HepG2 (cell line): ENCODE measurements at regions not wholly inside any gene's neighbourhood (a gene's known extent, or its start where the extent isn't known, plus 50 kb on each side); places are given as distances from the start of the nearest gene placed in this dataset.
A peak's percentile ranks its signal among the peaks of the same experiment; 100 is the strongest.

Source experiments
- CCDC6 ChIP-seq: sonication (generic); formaldehyde crosslinking; IDR thresholded peaks from 2 replicates; pipeline ENCODE4 v1.8.1; 2022; ENCODE audit warnings: mild to moderate bottlenecking, missing genetic modification reagents, moderate library complexity
- FOXJ3 ChIP-seq: sonication (generic); formaldehyde crosslinking; IDR thresholded peaks from 2 replicates; pipeline ENCODE4 v1.4.0; 2020; ENCODE audit warnings: missing genetic modification reagents, mild to moderate bottlenecking, borderline replicate concordance
- KLF16 ChIP-seq, 2 experiments: sonication (generic) in 1 of 2; formaldehyde crosslinking in 1 of 2; IDR thresholded peaks; 2 replicates each; pipeline versions ENCODE4 v1.6.1 to v1.8.0; 2016 to 2023; ENCODE audit warnings: missing genetic modification reagents in 2 of 2, missing compliant biosample characterization in 1 of 2
- MXD4 ChIP-seq: IDR thresholded peaks from 2 replicates; pipeline ENCODE4 v1.6.1; 2016; ENCODE audit warnings: mild to moderate bottlenecking, missing biosample characterization, missing genetic modification reagents
- NFIC ChIP-seq: IDR thresholded peaks from 2 replicates; pipeline ENCODE4 v1.6.1; 2012; ENCODE audit warnings: mild to moderate bottlenecking, low read length, inconsistent platforms
- PAX8 ChIP-seq: sonication (generic); formaldehyde crosslinking; IDR thresholded peaks from 2 replicates; pipeline ENCODE4 v1.8.0; 2022; ENCODE audit warnings: mild to moderate bottlenecking, missing genetic modification reagents, borderline replicate concordance
- RFX5 ChIP-seq: IDR thresholded peaks from 2 replicates; pipeline ENCODE4 v1.6.1; 2011; ENCODE audit warnings: low read depth, low read length, improper control_type of control experiment
- TMF1 ChIP-seq: sonication (generic); formaldehyde crosslinking; IDR thresholded peaks from 2 replicates; pipeline ENCODE4 v1.8.1; 2022; ENCODE audit warnings: low read depth, missing genetic modification reagents
- ZBTB1 ChIP-seq: sonication (generic); formaldehyde crosslinking; IDR thresholded peaks from 2 replicates; pipeline ENCODE4 v1.4.0; 2020; ENCODE audit warnings: missing genetic modification reagents, borderline replicate concordance
- ZFX ChIP-seq: sonication (generic); formaldehyde crosslinking; IDR thresholded peaks from 2 replicates; pipeline ENCODE4 v1.4.0; 2020; ENCODE audit warnings: mild to moderate bottlenecking, low read depth, missing genetic modification reagents, moderate library complexity
- ZMAT3 ChIP-seq: sonication (generic); formaldehyde crosslinking; conservative IDR thresholded peaks from 2 replicates; pipeline ENCODE4 v1.7.0; 2021; ENCODE audit warnings: missing genetic modification reagents
- ZNF136 ChIP-seq: sonication (generic); formaldehyde crosslinking; IDR thresholded peaks from 2 replicates; pipeline ENCODE4 v1.8.1; 2022; ENCODE audit warnings: low read depth, mild to moderate bottlenecking, moderate library complexity, missing genetic modification reagents
- ZNF138 ChIP-seq: sonication (generic); formaldehyde crosslinking; IDR thresholded peaks from 2 replicates; pipeline ENCODE4 v1.5.0; 2020; ENCODE audit warnings: mild to moderate bottlenecking, low read depth, missing genetic modification reagents
- ZNF296 ChIP-seq: sonication (generic); formaldehyde crosslinking; conservative IDR thresholded peaks from 2 replicates; pipeline ENCODE4 v1.5.0; 2020; ENCODE audit warnings: mild to moderate bottlenecking, missing genetic modification reagents
- ZNF512 ChIP-seq: sonication (generic); formaldehyde crosslinking; IDR thresholded peaks from 2 replicates; pipeline ENCODE4 v1.4.0; 2020; ENCODE audit warnings: mild to moderate bottlenecking, missing genetic modification reagents
- ZNF550 ChIP-seq: sonication (generic); formaldehyde crosslinking; IDR thresholded peaks from 2 replicates; pipeline ENCODE4 v1.4.0; 2020; ENCODE audit warnings: mild to moderate bottlenecking, missing genetic modification reagents, borderline replicate concordance
- ZNF883 ChIP-seq: sonication (generic); formaldehyde crosslinking; IDR thresholded peaks from 2 replicates; pipeline ENCODE4 v1.5.1; 2020; ENCODE audit warnings: mild to moderate bottlenecking, missing genetic modification reagents; ENCODE audit errors: not compliant biosample characterization
- ZSCAN20 ChIP-seq: sonication (generic); formaldehyde crosslinking; IDR thresholded peaks from 2 replicates; pipeline ENCODE4 v1.4.0; 2020; ENCODE audit warnings: missing genetic modification reagents, mild to moderate bottlenecking, borderline replicate concordance
- TF ChIP-seq, protein P1 (sequence below): sonication (generic); formaldehyde crosslinking; IDR thresholded peaks from 2 replicates; pipeline ENCODE4 v1.4.0; 2020; ENCODE audit warnings: missing genetic modification reagents, borderline replicate concordance
- TF ChIP-seq, protein P2 (sequence below): sonication (generic); formaldehyde crosslinking; IDR thresholded peaks from 2 replicates; pipeline ENCODE4 v1.4.0; 2020; ENCODE audit warnings: mild to moderate bottlenecking, missing genetic modification reagents, borderline replicate concordance

DNA sequence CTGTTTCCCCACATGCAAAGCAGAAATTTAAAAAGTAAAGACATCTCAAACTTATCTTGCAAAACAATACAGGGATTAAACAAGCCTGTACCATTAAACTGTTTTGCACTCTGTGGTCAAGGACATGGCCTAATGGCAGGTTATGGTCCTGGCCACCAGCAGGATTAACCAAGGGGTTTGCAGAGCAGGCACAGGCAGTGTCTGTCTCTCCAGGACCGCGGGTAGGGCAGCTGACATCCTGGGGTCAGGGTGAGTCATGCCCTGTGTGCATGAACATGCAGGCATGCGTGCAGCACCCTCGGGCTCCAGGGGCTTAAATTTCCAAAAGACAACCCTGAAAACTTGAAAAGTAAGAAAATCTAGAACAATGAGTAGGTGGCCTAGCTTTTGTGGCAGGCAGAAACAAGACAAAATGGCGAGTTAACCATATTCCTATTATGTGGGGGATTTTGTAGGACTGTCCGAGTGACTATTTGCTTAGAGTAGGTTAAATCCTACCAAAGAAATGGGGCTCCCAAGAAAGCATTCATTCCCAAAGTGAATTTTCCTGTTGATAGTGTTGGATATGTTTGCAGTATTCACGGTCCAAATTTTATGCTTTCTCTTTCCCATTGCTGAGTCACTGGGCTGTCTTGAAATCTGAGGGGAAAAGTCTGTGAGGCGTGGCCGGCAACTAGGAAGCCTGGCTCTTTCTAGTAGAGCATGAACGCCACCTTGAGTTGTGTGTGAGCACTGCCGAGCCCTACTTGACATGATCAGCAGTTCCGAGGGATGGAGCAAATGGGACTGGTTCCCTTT lies 158.4 kb upstream of the FAM20A start (continued):
- TF ChIP-seq TMF1 (CRISPR knock-in tag) (no peak; the same call in 1 of the 2 replicates), RFX5 (no peak), KLF16 (CRISPR knock-in tag; IDR thresholded peaks at IDR 0.05) (peak in 1 of 2 experiments; percentile 81; a peak in 2 of 4 replicates), NFIC (peak; percentile 74), ZMAT3 (CRISPR knock-in tag) (peak; percentile 81; the same call in 1 of the 2 replicates), ZNF883 (no peak), ZFX (CRISPR knock-in tag) (peak; percentile 77), PAX8 (CRISPR knock-in tag) (0 out of 2 replicates have a peak, but pooled peaks have one; percentile 73), ZNF512 (peak; percentile 43; the same call in 1 of the 2 replicates), MXD4 (peak; percentile 73; the same call in 1 of the 2 replicates), CCDC6 (CRISPR knock-in tag) (peak; percentile 81; the same call in 1 of the 2 replicates), ZNF550 (CRISPR knock-in tag) (no peak), ZNF138 (CRISPR knock-in tag) (peak; percentile 90), ZNF136 (CRISPR knock-in tag) (peak; percentile 75; the same call in 1 of the 2 replicates), ZNF296 (CRISPR knock-in tag) (no peak), ZSCAN20 (CRISPR knock-in tag) (no peak), FOXJ3 (peak; percentile 77; the same call in 1 of the 2 replicates), ZBTB1 (CRISPR knock-in tag) (no peak)
- TF ChIP-seq, protein P1, sequence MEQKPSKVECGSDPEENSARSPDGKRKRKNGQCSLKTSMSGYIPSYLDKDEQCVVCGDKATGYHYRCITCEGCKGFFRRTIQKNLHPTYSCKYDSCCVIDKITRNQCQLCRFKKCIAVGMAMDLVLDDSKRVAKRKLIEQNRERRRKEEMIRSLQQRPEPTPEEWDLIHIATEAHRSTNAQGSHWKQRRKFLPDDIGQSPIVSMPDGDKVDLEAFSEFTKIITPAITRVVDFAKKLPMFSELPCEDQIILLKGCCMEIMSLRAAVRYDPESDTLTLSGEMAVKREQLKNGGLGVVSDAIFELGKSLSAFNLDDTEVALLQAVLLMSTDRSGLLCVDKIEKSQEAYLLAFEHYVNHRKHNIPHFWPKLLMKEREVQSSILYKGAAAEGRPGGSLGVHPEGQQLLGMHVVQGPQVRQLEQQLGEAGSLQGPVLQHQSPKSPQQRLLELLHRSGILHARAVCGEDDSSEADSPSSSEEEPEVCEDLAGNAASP (CRISPR knock-in tag) = peak; percentile 84; the same call in 1 of the 2 replicates
- TF ChIP-seq, protein P2, sequence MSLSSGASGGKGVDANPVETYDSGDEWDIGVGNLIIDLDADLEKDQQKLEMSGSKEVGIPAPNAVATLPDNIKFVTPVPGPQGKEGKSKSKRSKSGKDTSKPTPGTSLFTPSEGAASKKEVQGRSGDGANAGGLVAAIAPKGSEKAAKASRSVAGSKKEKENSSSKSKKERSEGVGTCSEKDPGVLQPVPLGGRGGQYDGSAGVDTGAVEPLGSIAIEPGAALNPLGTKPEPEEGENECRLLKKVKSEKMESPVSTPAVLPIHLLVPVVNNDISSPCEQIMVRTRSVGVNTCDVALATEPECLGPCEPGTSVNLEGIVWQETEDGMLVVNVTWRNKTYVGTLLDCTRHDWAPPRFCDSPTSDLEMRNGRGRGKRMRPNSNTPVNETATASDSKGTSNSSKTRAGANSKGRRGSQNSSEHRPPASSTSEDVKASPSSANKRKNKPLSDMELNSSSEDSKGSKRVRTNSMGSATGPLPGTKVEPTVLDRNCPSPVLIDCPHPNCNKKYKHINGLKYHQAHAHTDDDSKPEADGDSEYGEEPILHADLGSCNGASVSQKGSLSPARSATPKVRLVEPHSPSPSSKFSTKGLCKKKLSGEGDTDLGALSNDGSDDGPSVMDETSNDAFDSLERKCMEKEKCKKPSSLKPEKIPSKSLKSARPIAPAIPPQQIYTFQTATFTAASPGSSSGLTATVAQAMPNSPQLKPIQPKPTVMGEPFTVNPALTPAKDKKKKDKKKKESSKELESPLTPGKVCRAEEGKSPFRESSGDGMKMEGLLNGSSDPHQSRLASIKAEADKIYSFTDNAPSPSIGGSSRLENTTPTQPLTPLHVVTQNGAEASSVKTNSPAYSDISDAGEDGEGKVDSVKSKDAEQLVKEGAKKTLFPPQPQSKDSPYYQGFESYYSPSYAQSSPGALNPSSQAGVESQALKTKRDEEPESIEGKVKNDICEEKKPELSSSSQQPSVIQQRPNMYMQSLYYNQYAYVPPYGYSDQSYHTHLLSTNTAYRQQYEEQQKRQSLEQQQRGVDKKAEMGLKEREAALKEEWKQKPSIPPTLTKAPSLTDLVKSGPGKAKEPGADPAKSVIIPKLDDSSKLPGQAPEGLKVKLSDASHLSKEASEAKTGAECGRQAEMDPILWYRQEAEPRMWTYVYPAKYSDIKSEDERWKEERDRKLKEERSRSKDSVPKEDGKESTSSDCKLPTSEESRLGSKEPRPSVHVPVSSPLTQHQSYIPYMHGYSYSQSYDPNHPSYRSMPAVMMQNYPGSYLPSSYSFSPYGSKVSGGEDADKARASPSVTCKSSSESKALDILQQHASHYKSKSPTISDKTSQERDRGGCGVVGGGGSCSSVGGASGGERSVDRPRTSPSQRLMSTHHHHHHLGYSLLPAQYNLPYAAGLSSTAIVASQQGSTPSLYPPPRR = peak; percentile 92
